Pancreas (tissue), 10 donors: ENCODE measurements at regions not wholly inside any gene's neighbourhood (a gene's known extent, or its start where the extent isn't known, plus 50 kb on each side); places are given as distances from the start of the nearest gene placed in this dataset.
A peak's percentile ranks its signal among the peaks of the same experiment; 100 is the strongest.
"Not testable (repeated sequence)": the region's sequence is repeated elsewhere in the genome, so short reads cannot be mapped to it uniquely, and the experiment has no call there.

Experiments used
- ATAC-seq, 4 donors: fragments of 200-7000 bp; cut with Tn5 transposase; one replicate each; pipeline versions ENCODE4 v1.8.0 to v1.9.1; 2020; ENCODE audit warnings: mild to moderate bottlenecking in 4 of 4, moderate library complexity in 4 of 4
- DNase-seq, 6 donors: peaks; one replicate each; pipeline ENCODE4 v3.0.0-alpha.2; 2020
- FAIRE-seq: peaks from 2 replicates; lab custom pipeline; 2012; peaks lifted over from hg19 to GRCh38; lab: Jason Lieb, UNC
- H3K27ac ChIP-seq, 4 donors: fragments of 200-600 bp; sonication (generic); 1 replicate in 3 of 4; 2 replicates in 1 of 4; pipeline versions ENCODE4 v1.5.0 to v1.8.0; 2020
- H3K27me3 ChIP-seq, 4 donors: fragments of 200-600 bp; one replicate each; pipeline ENCODE4 v1.8.0; 2021
- H3K36me3 ChIP-seq, 3 donors: fragments of 200-600 bp; sonication (generic) in 1 of 3; one replicate each; pipeline versions ENCODE4 v1.5.0 to v1.8.0; 2020 to 2021
- H3K4me1 ChIP-seq, 3 donors: fragments of 200-600 bp; one replicate each; pipeline ENCODE4 v1.8.0; 2021
- H3K4me3 ChIP-seq, 4 donors: fragments of 200-600 bp; sonication (generic) in 2 of 4; one replicate each; pipeline versions ENCODE4 v1.5.0 to v1.8.0; 2020 to 2021
- H3K9me3 ChIP-seq, 4 donors: fragments of 200-600 bp; one replicate each; pipeline ENCODE4 v1.8.0; 2021
- WGBS, 2 donors: extraction: QIAGEN DNeasy Blood & Tissue Kit; methylation state at CpG; one replicate each; pipeline ENCODE4 v1.1.7; 2013; 5-methylcytosine and 5-hydroxymethylcytosine counted together
- intact Hi-C, 3 donors: fragments of 100-400 bp; cut with DNase I; formaldehyde crosslinking; loops; one replicate each; pipeline versions ENCODE4 v1.11.1 to v1.14.2; 2022
- donor health status: healthy with polysubstance abuse.
- donor health status: DM: no; HTN: no; CAD: no; lungs with moderate emphysema.
- donor health status: DM: no; HTN: no; CAD: no.
- donor health status: control.
- donor health status: control.
- donor health status: Bipolar disorder and iron deficiency.
- donor health status: DM: yes; HTN: yes; CAD: no.
- donor health status: DM: no; HTN: no; CAD: no.
- donor health status: DM: no; HTN: no; CAD: no.
- donor health status: DM: yes; HTN: yes; CAD: no.

DNA sequence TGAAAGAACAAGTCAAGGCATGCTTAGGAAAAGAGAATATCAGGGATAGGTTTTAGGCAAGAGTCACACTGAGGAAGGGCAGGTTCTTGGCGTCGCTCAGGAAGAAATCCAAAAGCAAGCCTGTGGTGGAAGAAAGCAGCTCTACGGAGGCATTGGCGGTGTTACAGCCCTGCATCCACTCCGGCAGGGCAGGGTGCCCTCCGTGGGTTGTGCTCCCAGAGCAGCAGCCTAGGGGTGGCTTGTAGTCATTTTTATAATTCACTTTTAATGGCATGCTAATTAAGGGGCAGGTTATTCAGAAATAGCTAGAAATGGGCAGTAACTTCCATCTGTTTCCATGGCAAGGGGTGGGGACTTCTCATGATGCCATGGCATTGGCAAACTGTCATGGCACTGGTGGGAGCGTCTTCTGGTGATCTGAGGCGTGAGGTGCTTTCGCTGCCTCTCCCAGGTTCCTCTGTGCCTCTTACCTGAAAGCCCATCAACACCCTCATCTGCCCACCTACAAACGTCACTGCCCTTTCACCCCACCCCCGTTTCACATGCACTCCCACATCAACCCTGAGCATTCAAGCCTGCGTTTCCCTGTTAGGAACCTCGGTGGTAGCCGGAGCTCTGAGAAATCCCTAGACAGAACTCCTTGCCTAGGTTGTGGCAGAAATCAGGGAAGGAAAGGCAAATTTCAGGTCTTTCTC, 1763.8 kb upstream of the TPTE start:
- ATAC-seq, H3K27me3 ChIP-seq, H3K27ac ChIP-seq, H3K4me3 ChIP-seq, FAIRE-seq, intact Hi-C loops, DNase-seq, H3K4me1 ChIP-seq, H3K36me3 ChIP-seq, H3K9me3 ChIP-seq: not testable (repeated sequence)
- WGBS, 2 donors: 53 to 57% methylated on average over 14 of the region's 14 CpGs

DNA sequence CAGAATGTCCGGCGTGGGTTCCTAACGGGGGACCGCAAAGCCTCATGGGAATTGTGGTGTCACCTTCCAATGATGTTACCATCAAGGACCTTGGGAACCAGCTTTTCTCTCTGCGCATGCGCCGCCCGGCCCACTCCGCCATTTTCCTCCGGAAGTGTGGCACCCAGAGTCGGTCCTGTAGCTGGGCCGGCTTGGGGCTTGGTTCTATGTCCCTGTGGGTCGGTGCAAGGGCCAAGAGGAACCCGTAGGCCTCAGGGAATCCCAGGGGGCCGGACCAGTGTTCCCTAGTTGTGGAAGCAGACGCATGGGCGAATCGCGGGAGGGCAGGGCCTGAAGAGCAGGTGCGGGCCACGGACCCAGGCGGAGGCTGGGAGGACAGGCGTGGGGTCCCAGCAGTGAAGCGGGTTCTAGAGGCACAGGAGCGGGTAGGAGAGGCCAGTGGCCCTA, 1762.4 kb upstream of the TPTE start:
- H3K27me3 ChIP-seq, H3K4me3 ChIP-seq, intact Hi-C loops, H3K9me3 ChIP-seq, H3K36me3 ChIP-seq, H3K27ac ChIP-seq, H3K4me1 ChIP-seq, FAIRE-seq, ATAC-seq: not testable (repeated sequence)
- WGBS, 2 donors: 71 to 76% methylated on average over 25 of the region's 25 CpGs
- peak in 2 of 6 donors; percentile 64 to 84 for DNase-seq

DNA sequence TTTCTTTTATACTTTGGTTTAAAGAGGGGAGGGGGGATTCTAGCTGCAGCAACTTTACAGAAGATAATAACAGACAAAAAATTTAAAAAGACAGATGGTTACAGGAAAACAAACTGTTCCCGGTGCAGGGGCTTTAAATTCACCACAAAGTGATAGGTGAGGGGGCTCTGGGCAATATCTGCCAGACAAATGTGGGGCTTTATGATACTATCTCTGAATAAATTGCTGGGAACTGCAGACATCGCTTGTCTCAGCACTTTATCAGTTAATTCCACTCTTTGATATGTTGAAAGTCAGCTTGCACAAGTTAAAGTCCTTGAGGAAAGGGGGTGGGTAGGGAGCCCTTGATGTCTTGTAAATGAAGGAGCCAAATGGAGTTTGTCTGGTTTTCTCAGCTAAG, 1759.1 kb upstream of the TPTE start:
- ATAC-seq, H3K36me3 ChIP-seq, H3K4me3 ChIP-seq, H3K4me1 ChIP-seq, H3K27ac ChIP-seq, FAIRE-seq, H3K9me3 ChIP-seq, H3K27me3 ChIP-seq, intact Hi-C loops, DNase-seq: not testable (repeated sequence)
- WGBS, 2 donors: 10 to 11% methylated on average over 2 of the region's 2 CpGs

DNA sequence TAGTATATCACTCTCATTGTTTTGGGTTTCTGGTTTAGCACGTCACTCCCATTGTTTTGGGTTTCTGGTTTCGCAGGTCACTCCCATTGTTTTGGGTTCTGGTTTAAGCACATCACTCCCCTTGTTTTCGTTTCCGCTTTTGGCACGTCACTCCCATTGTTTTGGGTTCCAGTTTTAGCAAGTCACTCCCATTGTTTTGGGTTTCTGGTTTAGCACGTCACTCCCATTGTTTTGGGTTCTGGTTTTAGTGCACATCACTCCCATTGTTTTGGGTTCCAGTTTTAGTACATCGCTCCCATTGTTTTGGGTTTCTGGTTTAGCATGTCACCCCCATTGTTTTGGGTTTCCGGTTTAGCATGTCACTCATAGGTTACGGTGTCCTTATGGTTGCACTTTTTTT, 1757.0 kb upstream of the TPTE start:
- H3K4me1 ChIP-seq, H3K27me3 ChIP-seq, intact Hi-C loops, H3K36me3 ChIP-seq, DNase-seq, H3K4me3 ChIP-seq, FAIRE-seq, H3K9me3 ChIP-seq, H3K27ac ChIP-seq, ATAC-seq: not testable (repeated sequence)
- 57 to 61% methylated on average over 9 of the region's 9 CpGs for WGBS, 2 donors

DNA sequence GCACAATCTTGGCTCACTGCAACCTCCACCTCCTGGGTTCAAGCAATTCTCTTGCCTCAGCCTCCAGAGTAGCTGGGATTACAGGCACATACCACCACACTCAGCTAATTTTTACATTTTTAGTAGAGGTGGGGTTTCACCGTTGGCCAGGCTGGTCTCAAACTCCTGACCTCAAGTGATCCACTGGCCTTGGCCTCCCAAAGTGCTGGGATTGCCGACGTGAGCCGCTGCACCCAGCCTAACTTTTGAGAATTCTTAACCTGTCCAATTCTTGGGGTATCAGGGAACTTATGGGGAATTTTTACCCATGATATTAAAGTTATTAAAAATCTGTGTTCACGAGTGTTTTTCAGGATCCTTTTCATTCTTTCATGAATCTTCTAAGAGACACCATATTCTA, 1755.2 kb upstream of the TPTE start:
- intact Hi-C loops, ATAC-seq, H3K9me3 ChIP-seq, H3K4me3 ChIP-seq, H3K27ac ChIP-seq, H3K4me1 ChIP-seq, H3K36me3 ChIP-seq, DNase-seq, H3K27me3 ChIP-seq, FAIRE-seq: not testable (repeated sequence)
- 37 to 41% methylated on average over 5 of the region's 5 CpGs for WGBS, 2 donors

DNA sequence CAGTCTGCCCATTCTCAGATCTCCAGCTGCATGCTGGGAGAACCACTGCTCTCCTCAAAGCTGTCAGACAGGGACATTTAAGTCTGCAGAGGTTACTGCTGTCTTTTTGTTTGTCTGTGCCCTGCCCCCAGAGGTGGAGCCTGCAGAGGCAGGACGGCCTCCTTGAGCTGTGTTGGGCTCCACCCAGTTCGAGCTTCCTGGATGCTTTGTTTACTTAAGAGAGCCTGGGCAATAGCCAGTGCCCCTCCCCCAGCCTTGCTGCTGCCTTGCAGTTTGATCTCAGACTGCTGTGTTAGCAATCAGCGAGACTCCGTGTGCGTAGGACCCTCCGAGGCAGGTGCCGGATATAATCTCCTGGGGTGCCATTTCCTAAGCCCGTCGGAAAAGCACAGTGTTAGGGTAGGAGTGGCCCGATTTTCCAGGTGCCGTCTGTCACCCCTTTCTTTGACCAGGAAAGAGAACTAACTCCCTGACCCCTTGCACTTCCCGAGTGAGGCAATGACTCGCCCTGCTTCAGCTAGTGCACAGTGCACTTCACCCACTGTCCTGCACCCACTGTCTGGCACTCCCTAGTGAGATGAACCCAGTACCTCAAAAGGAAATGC, 1748.4 kb upstream of the TPTE start:
- DNase-seq, FAIRE-seq, intact Hi-C loops, H3K36me3 ChIP-seq, H3K27ac ChIP-seq, H3K9me3 ChIP-seq, ATAC-seq, H3K27me3 ChIP-seq, H3K4me3 ChIP-seq, H3K4me1 ChIP-seq: not testable (repeated sequence)
- WGBS, 2 donors: 58 to 62% methylated on average over 13 of the region's 13 CpGs

DNA sequence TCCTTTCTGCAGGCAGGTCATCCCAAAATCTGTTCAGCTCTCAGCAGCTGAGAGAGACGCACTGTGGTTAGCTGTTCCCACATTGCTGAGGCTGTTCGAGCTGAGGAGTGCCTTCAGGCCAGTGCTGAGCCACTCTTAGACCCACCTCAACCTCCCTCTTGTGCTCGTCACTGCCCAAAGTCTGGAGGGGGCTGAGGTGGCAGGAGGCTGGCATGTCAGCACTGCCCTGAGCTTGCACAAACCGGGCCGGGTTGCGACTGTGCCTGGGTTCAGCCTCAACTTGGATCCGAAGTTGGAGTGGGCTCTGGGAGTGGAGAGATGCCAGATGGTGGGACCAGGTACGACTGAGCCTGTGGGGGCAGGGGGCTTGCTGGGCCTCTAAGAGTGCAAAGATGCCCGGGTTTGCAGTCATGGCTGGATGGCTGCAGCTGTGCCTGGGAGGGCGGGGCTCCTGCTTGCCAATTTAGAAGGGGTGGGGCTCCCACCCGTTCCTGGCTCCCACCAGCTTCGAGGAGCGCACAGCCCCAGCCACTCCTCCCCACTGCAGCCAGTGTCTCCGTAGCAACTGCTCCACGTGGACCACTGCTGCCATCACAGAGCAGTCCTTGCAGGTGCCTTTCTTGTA, 1745.7 kb upstream of the TPTE start:
- ATAC-seq, H3K27me3 ChIP-seq, H3K36me3 ChIP-seq, intact Hi-C loops, H3K9me3 ChIP-seq, H3K27ac ChIP-seq, DNase-seq, FAIRE-seq, H3K4me3 ChIP-seq, H3K4me1 ChIP-seq: not testable (repeated sequence)
- 33 to 38% methylated on average over 13 of the region's 15 CpGs for WGBS, 2 donors

DNA sequence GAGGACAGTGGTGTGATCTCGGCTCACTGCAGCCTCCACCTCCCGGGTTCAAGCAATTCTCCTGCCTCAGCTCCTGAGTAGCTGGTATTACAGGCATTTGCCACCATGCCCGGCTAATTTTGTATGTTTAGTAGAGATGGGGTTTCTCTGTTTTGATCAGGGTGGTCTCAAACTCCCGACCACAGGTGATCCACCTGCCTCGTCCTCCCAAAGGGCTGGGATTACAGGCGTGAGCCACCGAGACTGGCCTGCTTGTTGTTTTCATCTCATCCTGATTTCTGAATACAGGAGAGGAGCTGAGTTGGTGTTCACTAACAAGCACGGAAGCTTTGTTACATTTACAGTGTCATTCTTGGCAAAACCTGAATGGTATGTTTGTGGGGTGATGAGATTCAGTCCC, 1744.1 kb upstream of the TPTE start:
- ATAC-seq, H3K27ac ChIP-seq, H3K4me1 ChIP-seq, H3K9me3 ChIP-seq, H3K4me3 ChIP-seq, H3K27me3 ChIP-seq, H3K36me3 ChIP-seq, FAIRE-seq, intact Hi-C loops, DNase-seq: not testable (repeated sequence)
- WGBS, 2 donors: 39 to 44% methylated on average over 8 of the region's 8 CpGs

DNA sequence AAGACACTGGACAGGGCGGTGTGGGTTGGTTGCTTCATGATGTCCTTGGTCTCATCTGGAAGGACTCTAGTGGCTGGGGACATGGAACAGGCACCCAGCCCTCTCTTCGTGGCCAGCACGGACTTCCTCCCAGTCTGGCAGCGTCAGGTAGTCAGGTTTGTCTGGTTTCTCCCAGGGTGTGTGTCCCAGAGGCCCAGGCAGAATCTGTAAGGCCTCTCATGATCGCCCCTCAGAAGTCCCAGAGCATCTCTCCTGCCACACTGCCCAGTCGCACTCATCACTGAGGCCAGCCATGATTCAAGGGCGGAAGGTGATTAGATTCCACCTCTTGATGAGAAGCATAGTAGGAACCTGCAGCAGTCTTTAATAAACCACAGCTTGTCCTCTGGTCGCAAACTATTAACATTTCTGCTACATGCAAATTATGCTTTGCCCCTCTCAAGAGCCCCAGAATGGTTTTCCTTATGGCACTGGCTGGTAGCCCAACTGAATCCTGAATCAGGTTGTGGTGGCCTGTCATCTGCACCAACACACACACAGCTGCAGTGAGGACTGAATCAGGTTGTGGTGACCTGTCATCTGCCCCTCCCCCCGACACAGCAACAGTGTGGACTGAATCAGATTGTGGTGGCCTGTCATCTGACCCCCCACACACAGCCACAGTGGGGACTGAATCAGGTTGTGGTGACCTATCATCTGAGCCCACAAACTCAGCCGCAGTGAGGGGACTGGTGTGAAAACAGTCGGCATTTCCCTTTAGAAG, 1742.9 kb upstream of the TPTE start:
- DNase-seq, H3K27ac ChIP-seq, H3K27me3 ChIP-seq, H3K4me3 ChIP-seq, H3K4me1 ChIP-seq, H3K9me3 ChIP-seq, FAIRE-seq, ATAC-seq, intact Hi-C loops, H3K36me3 ChIP-seq: not testable (repeated sequence)
- WGBS, 2 donors: 38 to 42% methylated on average over 10 to 11 of the region's 11 CpGs

DNA sequence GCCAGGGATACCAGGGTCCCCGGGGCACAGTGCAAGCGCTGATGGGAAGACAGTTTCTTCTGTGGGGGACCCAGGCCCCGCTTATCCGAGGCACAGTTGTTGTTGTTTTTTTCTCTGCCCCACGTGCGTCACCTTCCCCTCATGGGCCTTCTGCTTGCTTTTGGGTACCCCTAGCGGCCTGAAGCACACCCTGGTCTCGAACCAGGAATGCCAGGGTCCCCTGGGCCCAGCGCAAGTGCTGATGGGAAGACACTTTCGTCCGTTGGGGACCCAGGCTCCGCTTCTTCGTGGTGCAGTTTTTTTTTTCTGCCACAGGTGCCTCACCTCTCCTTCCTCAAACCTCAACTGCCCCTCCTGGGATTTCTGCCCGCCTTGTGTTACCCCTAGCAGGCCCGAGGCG, 1708.5 kb upstream of the TPTE start:
- H3K36me3 ChIP-seq, ATAC-seq, FAIRE-seq, H3K9me3 ChIP-seq, H3K4me1 ChIP-seq, H3K4me3 ChIP-seq, H3K27me3 ChIP-seq, H3K27ac ChIP-seq, DNase-seq, intact Hi-C loops: not testable (repeated sequence)
- 50 to 57% methylated on average over 12 to 14 of the region's 16 CpGs for WGBS, 2 donors

DNA sequence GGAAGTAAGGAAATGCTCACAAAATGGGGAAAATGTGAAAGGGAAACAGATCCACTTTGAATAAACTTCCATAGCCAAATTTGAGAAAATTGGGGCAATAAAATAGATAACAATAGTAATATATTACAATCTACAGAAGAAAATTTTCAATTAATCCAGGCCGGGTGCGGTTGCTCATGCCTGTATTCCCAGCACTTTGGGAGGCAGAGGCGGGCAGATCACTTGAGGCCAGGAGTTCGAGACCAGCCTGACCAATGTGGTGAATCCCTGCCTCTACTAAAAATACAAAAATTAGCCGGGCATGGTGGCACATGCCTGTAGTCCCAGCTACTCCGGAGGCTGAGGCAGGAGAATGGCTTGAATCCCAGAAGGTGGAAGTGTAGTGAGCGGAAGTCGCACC, 1687.1 kb upstream of the TPTE start:
- FAIRE-seq, H3K36me3 ChIP-seq, intact Hi-C loops, H3K27me3 ChIP-seq, H3K4me1 ChIP-seq, H3K9me3 ChIP-seq, H3K4me3 ChIP-seq, ATAC-seq, H3K27ac ChIP-seq: not testable (repeated sequence)
- DNase-seq: peak in 1 of 6 donors; percentile 9
- WGBS, 2 donors: 44 to 59% methylated on average over 8 of the region's 8 CpGs
